ENCODE measurements at regions not wholly inside any gene's neighbourhood (a gene's known extent, or its start where the extent isn't known, plus 50 kb on each side); places are given as distances from the start of the nearest gene placed in this dataset.
"Not testable (repeated sequence)": the region's sequence is repeated elsewhere in the genome, so short reads cannot be mapped to it uniquely, and the experiment has no call there.

DNA sequence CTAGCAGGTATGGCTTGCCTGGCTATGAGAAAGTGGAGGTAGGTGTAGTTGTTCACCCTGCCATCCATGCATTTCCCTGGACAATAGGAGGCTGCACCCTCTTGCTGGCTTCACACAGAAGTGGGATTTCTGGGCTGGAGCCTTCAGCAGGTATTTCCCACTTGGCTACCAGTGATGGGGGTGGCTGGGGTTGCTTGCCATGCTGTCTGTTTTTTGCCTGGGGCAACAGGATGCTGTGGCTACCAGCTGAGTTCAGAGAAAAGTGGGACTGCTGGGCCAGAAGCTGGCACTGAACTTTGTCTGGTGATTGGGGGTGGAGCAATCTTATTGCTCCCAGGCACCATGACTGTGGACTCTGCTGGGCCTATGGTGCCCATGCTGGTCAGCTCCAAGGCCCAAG is 299.6 kb downstream of the FAM170A start:
- Mint-ChIP-seq H3K36me3 (no peaks in the 10 kb centered on the region), H3K4me1 (no peaks in the 10 kb centered on the region), H3K4me3 (no peak overlapping the region), H3K27me3 (no peaks in the 10 kb centered on the region), H3K9me3 (peaks cover 0 to 10% (median 0%) of the 10 kb centered on the region in 9 donors), H3K27ac (no peak overlapping the region)
- POLR2A ChIA-PET = no interaction called here
- no peak for ATAC-seq
- no peak for DNase-seq

DNA sequence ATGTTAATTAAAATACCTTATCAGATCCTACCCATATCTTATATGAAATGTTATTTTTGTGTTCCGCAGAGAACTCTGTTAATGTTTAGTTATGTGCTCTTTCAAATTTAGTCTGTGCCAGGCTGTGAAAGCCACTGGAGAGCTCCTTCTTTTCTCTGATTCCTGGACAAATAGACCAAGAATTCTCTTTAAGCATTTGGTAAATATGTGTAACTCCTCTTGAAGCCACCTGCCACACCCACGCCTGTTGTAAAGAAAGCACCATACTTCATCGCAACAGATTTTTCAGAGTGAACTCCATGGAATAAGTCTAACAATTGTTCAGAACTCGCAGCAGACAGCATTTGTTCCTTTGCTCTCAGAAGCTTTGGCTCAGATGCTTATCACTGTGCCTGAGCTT is 301.1 kb downstream of the FAM170A start:
- Mint-ChIP-seq H3K27ac (no peak overlapping the region), H3K4me3 (no peak overlapping the region), H3K4me1 (no peaks in the 10 kb centered on the region), H3K36me3 (no peaks in the 10 kb centered on the region), H3K9me3 (peaks cover 0 to 22% (median 0%) of the 10 kb centered on the region in 9 donors), H3K27me3 (no peaks in the 10 kb centered on the region)
- ATAC-seq = no peak
- DNase-seq = no peak
- POLR2A ChIA-PET = no interaction called here

DNA sequence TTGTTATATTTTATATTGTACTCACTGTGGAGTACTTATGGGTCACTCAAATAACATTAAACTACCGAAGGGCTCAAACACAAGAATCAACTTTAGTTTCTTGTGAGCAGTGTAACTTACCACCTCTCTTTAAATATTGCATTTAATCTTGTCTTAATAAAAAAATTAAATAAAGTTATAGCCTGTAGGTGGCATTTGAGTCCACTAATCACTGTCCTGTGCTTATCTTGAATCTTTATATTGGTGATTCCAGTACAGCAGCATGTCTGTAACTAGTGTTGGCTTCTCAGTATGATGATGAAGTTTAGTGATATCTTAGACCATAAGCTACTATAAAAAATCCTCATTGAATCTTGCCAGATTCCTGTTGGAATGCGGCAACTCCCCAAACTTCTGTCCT is 313.8 kb downstream of the FAM170A start:
- Mint-ChIP-seq H3K4me1 (no peaks in the 10 kb centered on the region), H3K4me3 (no peak overlapping the region), H3K9me3 (peaks cover 3 to 18% (median 13%) of the 10 kb centered on the region in 9 donors), H3K27me3 (peaks cover 0 to 1% (median 0%) of the 10 kb centered on the region in 5 donors), H3K36me3 (peaks cover 0 to 10% (median 0%) of the 10 kb centered on the region in 3 donors), H3K27ac (no peak overlapping the region)
- ATAC-seq (no peak), DNase-seq (no peak)
- POLR2A ChIA-PET = no interaction called here

DNA sequence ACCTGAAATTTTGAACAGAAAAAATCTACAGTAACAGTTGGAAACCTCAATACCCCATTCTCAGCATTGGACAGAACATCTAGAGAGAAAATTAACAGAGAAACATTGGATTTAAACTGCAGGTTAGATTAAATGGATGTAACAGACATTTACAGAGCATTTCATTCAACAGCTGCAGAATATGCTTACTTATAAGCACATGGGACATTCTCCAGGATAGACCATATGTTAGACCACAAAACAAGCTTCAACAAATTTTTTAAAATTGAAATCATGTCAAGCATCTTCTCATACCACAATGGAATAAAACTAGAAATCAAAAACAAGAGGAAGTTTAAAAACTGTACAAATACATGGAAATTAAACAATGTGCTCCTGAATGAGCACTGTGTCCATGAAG is 316.3 kb downstream of the FAM170A start:
- H3K4me1 Mint-ChIP-seq = no peaks in the 10 kb centered on the region
- H3K4me3 Mint-ChIP-seq = no peak overlapping the region
- POLR2A ChIA-PET = no interaction called here
- H3K27me3 Mint-ChIP-seq = peaks cover 0 to 1% (median 0%) of the 10 kb centered on the region in 5 donors
- H3K9me3 Mint-ChIP-seq = peaks cover 0 to 13% (median 8%) of the 10 kb centered on the region in 9 donors
- H3K36me3 Mint-ChIP-seq = no peaks in the 10 kb centered on the region
- ATAC-seq (no peak), DNase-seq (no peak)
- no peak overlapping the region for H3K27ac Mint-ChIP-seq

DNA sequence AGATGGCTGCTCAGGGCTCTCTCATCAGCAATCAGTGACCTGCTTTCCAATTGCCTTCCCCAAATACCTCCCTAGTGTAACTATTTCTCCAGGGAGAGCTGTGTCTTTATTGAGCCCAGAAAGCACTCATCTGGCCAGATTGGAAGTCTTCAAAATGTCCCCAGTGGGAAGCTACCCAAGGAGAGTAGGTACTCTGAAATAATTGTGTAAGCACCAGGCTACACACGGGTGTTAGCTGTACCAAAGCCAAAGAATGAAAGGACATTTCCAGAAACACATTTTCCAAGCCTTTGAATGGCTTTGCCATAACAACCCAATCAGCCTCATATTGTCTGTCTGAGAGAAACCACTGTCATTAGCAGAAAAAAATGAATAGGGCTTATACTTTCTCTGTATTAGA is 318.8 kb downstream of the FAM170A start:
- H3K36me3 Mint-ChIP-seq = no peaks in the 10 kb centered on the region
- DNase-seq = no peak
- ATAC-seq = no peak
- POLR2A ChIA-PET = no interaction called here
- peaks cover 0 to 13% (median 9%) of the 10 kb centered on the region in 9 donors for H3K9me3 Mint-ChIP-seq
- no peaks in the 10 kb centered on the region for H3K4me1 Mint-ChIP-seq
- H3K27me3 Mint-ChIP-seq = peaks cover 0 to 1% (median 0%) of the 10 kb centered on the region in 5 donors
- H3K4me3 Mint-ChIP-seq = no peak overlapping the region
- no peak overlapping the region for H3K27ac Mint-ChIP-seq

DNA sequence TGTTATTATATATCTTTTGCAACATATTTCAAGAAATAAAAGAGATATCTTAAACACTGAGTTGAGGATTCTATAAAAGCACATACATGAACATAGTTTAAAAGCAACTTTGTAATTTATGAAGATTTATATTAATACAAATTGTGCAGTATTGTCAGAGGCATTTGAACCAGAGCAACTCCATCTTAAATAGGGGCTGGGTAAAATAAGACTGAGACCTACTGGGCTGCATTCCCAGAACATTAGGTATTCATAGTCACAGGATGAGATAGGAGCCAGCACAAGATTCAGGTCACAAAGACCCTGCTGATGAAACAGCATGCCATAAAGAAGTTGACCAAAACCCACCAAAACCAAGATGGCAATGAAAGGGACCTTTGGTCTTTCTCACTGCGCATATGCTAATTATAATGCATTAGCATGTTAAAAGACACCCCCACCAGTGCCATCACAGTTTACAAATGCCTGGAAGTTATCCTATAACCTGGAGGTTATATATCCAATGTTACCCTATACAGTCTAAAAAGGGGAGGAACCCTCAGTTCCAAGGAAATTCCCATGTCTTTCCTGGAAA is 320.2 kb downstream of the FAM170A start:
- H3K27ac Mint-ChIP-seq = no peak overlapping the region
- no peak for ATAC-seq
- H3K27me3 Mint-ChIP-seq = peaks cover 0 to 1% (median 0%) of the 10 kb centered on the region in 5 donors

DNA sequence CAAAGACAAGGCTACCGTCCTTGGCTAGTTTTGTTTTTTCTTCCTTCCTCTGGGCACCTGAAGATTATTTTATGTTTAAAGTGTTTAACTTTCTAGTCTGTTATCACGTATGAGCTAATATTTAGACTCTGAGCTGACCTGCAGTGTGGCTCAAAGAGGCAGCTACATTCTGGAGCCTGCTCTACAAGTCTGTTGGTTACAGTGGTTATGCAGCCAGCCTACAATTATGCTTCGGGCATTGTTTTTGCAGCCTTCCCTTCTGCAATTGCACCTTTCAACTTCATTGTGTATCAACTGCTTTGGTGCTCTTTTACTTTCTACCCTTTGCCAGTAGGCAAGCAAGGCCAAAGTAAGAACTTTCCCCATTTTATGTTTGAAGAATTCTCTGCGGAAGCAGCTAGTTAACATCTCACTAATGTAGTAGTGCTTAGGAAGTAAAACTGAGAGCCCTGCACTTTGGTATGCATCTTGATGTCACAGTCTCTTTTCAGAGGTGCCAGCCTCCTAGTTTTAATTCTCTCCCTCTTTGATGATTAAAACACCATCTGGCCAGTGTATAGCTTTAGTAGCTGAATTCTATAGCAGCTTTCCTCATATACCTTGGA is 322.1 kb downstream of the FAM170A start:
- POLR2A ChIA-PET = no interaction called here
- ATAC-seq = no peak
- no peaks in the 10 kb centered on the region for H3K27me3 Mint-ChIP-seq

More for the DNA sequence above, 320.2 kb downstream of the FAM170A start:
- POLR2A ChIA-PET = no interaction called here
- no peaks in the 10 kb centered on the region for H3K4me1 Mint-ChIP-seq
- no peak for DNase-seq
- peaks cover 0 to 13% (median 7%) of the 10 kb centered on the region in 9 donors for H3K9me3 Mint-ChIP-seq
- H3K36me3 Mint-ChIP-seq = no peaks in the 10 kb centered on the region
- H3K4me3 Mint-ChIP-seq = no peak overlapping the region

DNA sequence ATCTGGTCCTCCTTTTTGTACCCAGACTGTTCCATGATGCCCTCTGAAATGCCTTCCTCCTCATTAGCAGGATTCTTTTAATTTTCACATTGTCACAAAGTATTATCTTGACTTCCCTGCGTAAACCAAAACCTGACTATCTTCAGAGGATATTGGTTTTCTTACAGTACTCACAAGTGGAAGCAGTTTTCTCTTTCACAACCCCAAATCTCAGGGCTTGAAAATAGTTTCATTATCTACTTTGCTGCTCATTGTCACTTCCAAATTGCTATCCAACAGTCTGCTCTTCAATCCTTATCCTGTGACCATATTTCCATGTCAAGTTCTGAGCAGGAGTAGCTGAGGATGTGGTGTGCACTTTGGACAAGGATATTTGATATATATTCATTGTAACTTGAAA is 324.1 kb downstream of the FAM170A start:
- no peaks in the 10 kb centered on the region for H3K27me3 Mint-ChIP-seq
- POLR2A ChIA-PET = no interaction called here
- H3K9me3 Mint-ChIP-seq = peaks cover 0 to 5% (median 4%) of the 10 kb centered on the region in 9 donors
- no peaks in the 10 kb centered on the region for H3K36me3 Mint-ChIP-seq
- H3K27ac Mint-ChIP-seq = no peak overlapping the region
- no peak overlapping the region for H3K4me3 Mint-ChIP-seq
- DNase-seq (no peak), ATAC-seq (no peak)
- H3K4me1 Mint-ChIP-seq = no peaks in the 10 kb centered on the region

More for the DNA sequence above, 322.1 kb downstream of the FAM170A start:
- Mint-ChIP-seq H3K4me3 (no peak overlapping the region), H3K27ac (no peak overlapping the region), H3K4me1 (no peaks in the 10 kb centered on the region), H3K9me3 (peaks cover 0 to 10% (median 3%) of the 10 kb centered on the region in 9 donors), H3K36me3 (no peaks in the 10 kb centered on the region)
- DNase-seq = no peak

DNA sequence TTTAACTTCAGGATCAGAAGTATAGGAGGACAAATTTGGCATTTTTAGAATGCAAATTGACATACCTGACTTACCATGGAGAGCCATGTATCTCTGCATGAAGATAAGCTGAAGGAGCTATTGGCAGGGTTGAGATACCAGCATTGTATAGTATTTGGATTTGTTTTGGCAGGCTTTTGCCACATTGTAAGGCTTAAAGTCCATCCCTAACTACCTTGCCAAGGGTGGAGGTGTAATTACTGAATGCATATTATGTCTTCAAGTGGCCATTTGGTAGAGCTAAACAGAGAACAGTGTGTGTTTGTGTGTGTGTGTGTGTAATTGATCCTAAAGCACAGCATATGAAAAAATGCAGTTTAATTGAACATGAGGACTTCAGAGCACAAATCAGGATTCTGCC is 324.7 kb downstream of the FAM170A start:
- H3K9me3 Mint-ChIP-seq = peaks cover 0 to 8% (median 4%) of the 10 kb centered on the region in 9 donors
- H3K27me3 Mint-ChIP-seq = no peaks in the 10 kb centered on the region
- H3K4me1 Mint-ChIP-seq = no peaks in the 10 kb centered on the region
- no peak for ATAC-seq
- H3K27ac Mint-ChIP-seq = no peak overlapping the region
- no peak overlapping the region for H3K4me3 Mint-ChIP-seq
- POLR2A ChIA-PET = no interaction called here
- DNase-seq = no peak
- no peaks in the 10 kb centered on the region for H3K36me3 Mint-ChIP-seq

DNA sequence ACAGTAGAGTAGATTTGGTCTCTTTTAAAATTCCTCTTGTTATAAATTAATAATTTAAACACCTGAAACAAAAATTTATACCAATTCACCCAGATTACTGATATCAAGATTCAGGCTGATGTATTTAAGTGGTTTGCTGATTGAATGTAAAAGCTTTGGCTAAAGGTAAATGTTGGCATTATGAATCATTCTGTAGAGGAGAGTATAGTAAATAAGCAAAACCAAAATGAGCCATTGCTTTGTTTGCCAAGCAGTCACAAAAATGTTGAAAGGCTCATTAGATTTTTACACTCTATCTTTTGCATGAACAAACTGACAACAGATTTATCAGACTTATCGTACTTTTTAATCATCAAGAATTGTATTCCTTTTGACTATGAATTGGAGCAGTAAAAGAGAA is 332.6 kb downstream of the FAM170A start:
- H3K27ac Mint-ChIP-seq = no peak overlapping the region
- ATAC-seq = no peak
- POLR2A ChIA-PET = no interaction called here
- no peaks in the 10 kb centered on the region for H3K4me1 Mint-ChIP-seq
- H3K4me3 Mint-ChIP-seq = no peak overlapping the region
- no peak for DNase-seq
- peaks cover 0 to 24% (median 12%) of the 10 kb centered on the region in 9 donors for H3K9me3 Mint-ChIP-seq
- no peaks in the 10 kb centered on the region for H3K27me3 Mint-ChIP-seq
- H3K36me3 Mint-ChIP-seq = no peaks in the 10 kb centered on the region

DNA sequence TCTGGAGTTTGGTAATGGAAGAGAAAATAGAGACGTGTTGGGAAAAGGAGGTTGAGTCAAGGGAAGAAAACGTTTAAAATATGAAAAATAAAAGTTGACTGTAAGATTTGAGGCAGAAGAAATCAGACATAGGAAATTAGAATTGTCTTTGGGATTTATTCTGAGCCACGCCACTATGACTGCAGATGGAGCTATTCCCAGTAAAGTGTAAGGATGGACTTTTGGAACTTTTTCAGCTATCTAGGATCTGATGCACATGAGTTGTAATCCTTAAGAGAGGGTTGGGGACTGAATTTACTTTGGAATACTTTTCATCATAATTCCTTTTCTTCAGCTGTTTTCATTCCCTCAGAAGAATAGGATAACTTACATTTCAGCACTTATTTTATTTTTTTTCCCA is 336.7 kb downstream of the FAM170A start:
- Mint-ChIP-seq H3K4me1 (no peaks in the 10 kb centered on the region), H3K27ac (no peak overlapping the region), H3K4me3 (no peak overlapping the region), H3K36me3 (no peaks in the 10 kb centered on the region), H3K9me3 (peaks cover 3 to 16% (median 10%) of the 10 kb centered on the region in 9 donors), H3K27me3 (no peaks in the 10 kb centered on the region)
- DNase-seq (no peak), ATAC-seq (no peak)
- POLR2A ChIA-PET = no interaction called here

DNA sequence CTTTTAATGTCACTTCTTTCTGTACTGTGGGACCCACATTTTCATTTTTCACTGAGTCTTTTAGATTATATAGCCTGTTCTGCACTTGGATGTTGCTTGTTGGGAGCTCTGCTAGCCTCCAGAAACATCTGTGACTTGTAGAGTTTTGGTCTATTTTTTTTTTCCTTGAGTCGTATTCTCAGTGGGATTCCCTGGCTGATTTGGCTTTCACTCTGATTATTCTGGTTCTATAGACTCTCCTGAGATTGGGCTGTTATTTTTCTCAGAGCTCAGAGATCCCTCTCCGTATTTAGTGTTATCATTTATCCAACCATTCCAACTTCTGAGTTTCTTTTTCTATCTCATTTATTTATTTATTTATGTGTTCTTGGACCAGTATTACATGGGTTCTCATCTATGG is 339.3 kb downstream of the FAM170A start:
- Mint-ChIP-seq H3K9me3 (peaks cover 3 to 11% (median 9%) of the 10 kb centered on the region in 9 donors), H3K4me1 (no peaks in the 10 kb centered on the region), H3K36me3 (no peaks in the 10 kb centered on the region), H3K4me3 (no peak overlapping the region), H3K27ac (no peak overlapping the region), H3K27me3 (no peaks in the 10 kb centered on the region)
- POLR2A ChIA-PET = no interaction called here
- ATAC-seq (no peak), DNase-seq (no peak)

DNA sequence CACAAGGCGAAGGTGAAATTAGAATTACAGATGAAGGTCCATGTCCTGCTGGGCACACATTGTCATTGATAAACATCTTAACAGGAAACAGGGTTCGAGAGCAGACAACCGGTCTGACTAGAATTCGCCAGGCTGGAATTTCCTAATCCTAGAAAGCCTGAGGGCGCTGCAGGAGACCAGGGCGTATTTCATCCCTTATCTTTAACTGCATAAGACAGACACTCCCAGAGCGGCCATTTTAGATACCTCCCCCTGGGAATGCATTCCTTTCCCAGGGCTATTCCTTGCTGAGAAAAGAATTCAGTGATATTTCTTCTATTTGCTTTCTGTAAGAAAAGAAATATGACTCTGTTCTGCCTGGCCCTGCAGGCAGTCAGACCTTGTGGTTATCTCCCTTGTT is 357.7 kb downstream of the FAM170A start:
- DNase-seq, POLR2A ChIA-PET, H3K27me3 Mint-ChIP-seq, H3K27ac Mint-ChIP-seq, H3K4me3 Mint-ChIP-seq, ATAC-seq, H3K4me1 Mint-ChIP-seq: not testable (repeated sequence)
- H3K36me3 Mint-ChIP-seq = peaks cover 0 to 15% (median 0%) of the 10 kb centered on the region in 3 donors
- peaks cover 16 to 59% (median 35%) of the 10 kb centered on the region in 9 donors for H3K9me3 Mint-ChIP-seq

DNA sequence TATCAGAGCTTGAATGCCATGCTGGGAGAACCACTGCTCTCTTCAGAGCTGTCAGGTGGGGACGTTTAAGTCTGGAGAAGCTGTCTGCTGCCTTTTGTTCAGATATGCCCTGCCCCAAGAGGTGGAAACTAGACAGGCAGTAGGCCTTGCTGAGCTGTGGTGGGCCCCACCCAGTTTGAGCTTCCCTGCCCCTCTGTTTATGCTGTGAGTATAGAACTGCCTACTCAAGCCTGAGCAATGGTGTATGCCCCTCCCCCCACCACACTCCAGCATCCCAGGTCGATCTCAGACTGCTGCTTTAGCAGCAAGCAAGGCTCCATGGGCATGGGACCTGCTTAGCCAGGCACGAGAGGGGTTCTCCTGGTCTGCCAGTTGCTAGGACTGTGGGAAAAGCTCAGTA is 362.3 kb downstream of the FAM170A start:
- H3K27me3 Mint-ChIP-seq = peaks cover 0 to 4% (median 0%) of the 10 kb centered on the region in 5 donors
- no peaks in the 10 kb centered on the region for H3K4me1 Mint-ChIP-seq
- H3K4me3 Mint-ChIP-seq = no peak overlapping the region
- peaks cover 13 to 47% (median 28%) of the 10 kb centered on the region in 9 donors for H3K9me3 Mint-ChIP-seq
- no peak for DNase-seq
- H3K36me3 Mint-ChIP-seq = peaks cover 0 to 13% (median 0%) of the 10 kb centered on the region in 3 donors
- POLR2A ChIA-PET = no interaction called here
- H3K27ac Mint-ChIP-seq = no peak overlapping the region
- ATAC-seq = no peak

Data from naive thymus-derived CD8-positive, alpha-beta T cell (primary cell).